Naive thymus-derived CD4-positive, alpha-beta T cell (primary cell): ENCODE measurements at regions not wholly inside any gene's neighbourhood (a gene's known extent, or its start where the extent isn't known, plus 50 kb on each side); places are given as distances from the start of the nearest gene placed in this dataset.

Experiments
- ATAC-seq: fragments of 150-1000 bp; cut with Tn5 transposase; 2 replicates; pipeline ENCODE4 v1.10.0; 2021; ENCODE audit warnings: mild to moderate bottlenecking, moderate library complexity
- CTCF ChIA-PET: fragments of 350-600 bp; sonication (Branson Sonifier 250); formaldehyde crosslinking; loops from one replicate; lab custom pipeline; 2021; ENCODE audit warnings: antibody characterized with exemption; lab: Charles Lee
- POLR2A ChIA-PET: fragments of 350-600 bp; sonication (Branson Sonifier 250); formaldehyde crosslinking; loops from one replicate; lab custom pipeline; 2021; ENCODE audit warnings: antibody characterized with exemption, inconsistent platforms; lab: Charles Lee
- DNase-seq, 9 donors: peaks; one replicate each; pipeline versions ENCODE4 v3.0.0 to v3.0.0-alpha.2; 2020 to 2022; ENCODE audit warnings: mixed read lengths in 1 of 9
- H3K27ac ChIP-seq: one replicate; pipeline ENCODE4 v1.7.0; 2013; ENCODE audit warnings: mild to moderate bottlenecking, low read depth, low read length, moderate library complexity
- H3K27me3 ChIP-seq, 2 donors: one replicate each; pipeline ENCODE4 v1.7.0; 2013; ENCODE audit warnings: low read length in 2 of 2, mild to moderate bottlenecking in 2 of 2, moderate library complexity in 2 of 2; ENCODE audit not compliant: control insufficient read depth in 2 of 2, insufficient read depth in 2 of 2
- H3K36me3 ChIP-seq, 3 experiments: 1 replicate in 2 of 3; 2 replicates in 1 of 3; pipeline ENCODE4 v1.7.0; 2013; ENCODE audit warnings: low read length in 3 of 3, mild to moderate bottlenecking in 3 of 3, moderate library complexity in 1 of 3; ENCODE audit not compliant: insufficient read depth in 3 of 3, control insufficient read depth in 2 of 3
- H3K4me1 ChIP-seq, 2 donors: one replicate each; pipeline ENCODE4 v1.7.0; 2013; ENCODE audit warnings: low read length in 2 of 2, mild to moderate bottlenecking in 2 of 2, moderate library complexity in 1 of 2; ENCODE audit not compliant: control insufficient read depth in 2 of 2, insufficient read depth in 2 of 2
- H3K4me3 ChIP-seq: 2 replicates; pipeline ENCODE4 v1.7.0; 2013; ENCODE audit warnings: mild to moderate bottlenecking, low read length
- H3K9me3 ChIP-seq, 3 experiments: 1 replicate in 2 of 3; 2 replicates in 1 of 3; pipeline ENCODE4 v1.7.0; 2013; ENCODE audit warnings: low read length in 3 of 3; ENCODE audit not compliant: control insufficient read depth in 2 of 3
- H3K27ac Mint-ChIP-seq, 9 donors: one replicate each; pipeline ENCODE4 v1.8.0; 2020 to 2022; ENCODE audit warnings: mixed read lengths in 9 of 9, mild to moderate bottlenecking in 8 of 9, moderate library complexity in 5 of 9, inconsistent platforms in 2 of 9
- H3K27me3 Mint-ChIP-seq, 5 donors: one replicate each; pipeline ENCODE4 v1.8.0; 2021 to 2022; ENCODE audit warnings: mixed read lengths in 5 of 5, mild to moderate bottlenecking in 1 of 5
- H3K36me3 Mint-ChIP-seq, 5 donors: one replicate each; pipeline ENCODE4 v1.8.0; 2020 to 2022; ENCODE audit warnings: mixed read lengths in 5 of 5, mild to moderate bottlenecking in 3 of 5, inconsistent platforms in 1 of 5
- H3K4me1 Mint-ChIP-seq, 7 donors: one replicate each; pipeline ENCODE4 v1.8.0; 2020 to 2022; ENCODE audit warnings: mixed read lengths in 7 of 7, mild to moderate bottlenecking in 3 of 7, inconsistent platforms in 1 of 7
- H3K4me3 Mint-ChIP-seq, 10 donors: one replicate each; pipeline ENCODE4 v1.8.0; 2020 to 2022; ENCODE audit warnings: mild to moderate bottlenecking in 10 of 10, mixed read lengths in 10 of 10, moderate library complexity in 6 of 10, inconsistent platforms in 2 of 10
- H3K9me3 Mint-ChIP-seq, 11 donors: one replicate each; pipeline ENCODE4 v1.8.0; 2020 to 2022; ENCODE audit warnings: mixed read lengths in 11 of 11, mild to moderate bottlenecking in 4 of 11, inconsistent platforms in 1 of 11, moderate library complexity in 1 of 11
- intact Hi-C, 2 donors: fragments of 100-400 bp; cut with micrococcal nuclease; formaldehyde crosslinking; loops; one replicate each; pipeline ENCODE4 v1.15.1; 2023

GRCh38 chr4:110953898-110954297, 331.0 kb upstream of the PITX2 start:
- Mint-ChIP-seq H3K27ac (no peak overlapping the region), H3K9me3 (peaks cover 0 to 5% (median 0%) of the 10 kb centered on the region in 11 donors), H3K4me1 (no peaks in the 10 kb centered on the region), H3K36me3 (no peaks in the 10 kb centered on the region), H3K27me3 (no peaks in the 10 kb centered on the region), H3K4me3 (no peak overlapping the region)
- H3K36me3 ChIP-seq, result no peaks in the 10 kb centered on the region
- no peaks in the 10 kb centered on the region for H3K4me1 ChIP-seq
- ATAC-seq, result no peak
- no peak overlapping the region for H3K27ac ChIP-seq
- intact Hi-C loops, result no loop called here
- POLR2A ChIA-PET, result no interaction called here
- H3K4me3 ChIP-seq, result no peak overlapping the region
- DNase-seq, result no peak
- H3K27me3 ChIP-seq, result no peaks in the 10 kb centered on the region
- CTCF ChIA-PET, result no interaction called here
- no peaks in the 10 kb centered on the region for H3K9me3 ChIP-seq

GRCh38 chr4:110955748-110956147, 332.9 kb upstream of the PITX2 start:
- H3K4me3 ChIP-seq, result no peak overlapping the region
- H3K27ac ChIP-seq, result no peak overlapping the region
- Mint-ChIP-seq H3K4me3 (no peak overlapping the region), H3K9me3 (peaks cover 0 to under 1% (median 0%) of the 10 kb centered on the region in 11 donors), H3K36me3 (no peaks in the 10 kb centered on the region), H3K4me1 (no peaks in the 10 kb centered on the region), H3K27me3 (no peaks in the 10 kb centered on the region), H3K27ac (no peak overlapping the region)
- no peak for DNase-seq
- CTCF ChIA-PET, result no interaction called here
- no peaks in the 10 kb centered on the region for H3K4me1 ChIP-seq
- intact Hi-C loops, result no loop called here
- no peaks in the 10 kb centered on the region for H3K36me3 ChIP-seq
- ATAC-seq, result no peak
- no peaks in the 10 kb centered on the region for H3K27me3 ChIP-seq
- POLR2A ChIA-PET, result no interaction called here
- H3K9me3 ChIP-seq, result no peaks in the 10 kb centered on the region

- H3K4me3 Mint-ChIP-seq, result no peak overlapping the region
- intact Hi-C loops, result no loop called here
- no peaks in the 10 kb centered on the region for H3K27me3 ChIP-seq
- H3K27me3 Mint-ChIP-seq, result no peaks in the 10 kb centered on the region
- no peaks in the 10 kb centered on the region for H3K36me3 Mint-ChIP-seq
- no peak for ATAC-seq
- H3K27ac ChIP-seq, result no peak overlapping the region
- H3K4me1 Mint-ChIP-seq, result no peaks in the 10 kb centered on the region
- H3K4me3 ChIP-seq, result no peak overlapping the region
- H3K9me3 Mint-ChIP-seq, result no peaks in the 10 kb centered on the region
- H3K36me3 ChIP-seq, result no peaks in the 10 kb centered on the region
- POLR2A ChIA-PET, result no interaction called here
- no peak for DNase-seq
- CTCF ChIA-PET, result no interaction called here
- H3K9me3 ChIP-seq, result no peaks in the 10 kb centered on the region
- no peak overlapping the region for H3K27ac Mint-ChIP-seq
- H3K4me1 ChIP-seq, result no peaks in the 10 kb centered on the region
Measured at GRCh38 chr4:110959041-110959643, 336.3 kb upstream of the PITX2 start.

GRCh38 chr4:110961066-110961465, 338.2 kb upstream of the PITX2 start:
- CTCF ChIA-PET, result no interaction called here
- no peak for DNase-seq
- H3K4me1 Mint-ChIP-seq, result no peaks in the 10 kb centered on the region

GRCh38 chr4:110962616-110963015, 339.7 kb upstream of the PITX2 start:
- Mint-ChIP-seq H3K4me3 (no peak overlapping the region), H3K36me3 (no peaks in the 10 kb centered on the region), H3K27me3 (no peaks in the 10 kb centered on the region), H3K27ac (no peak overlapping the region), H3K9me3 (no peaks in the 10 kb centered on the region), H3K4me1 (no peaks in the 10 kb centered on the region)
- no peaks in the 10 kb centered on the region for H3K27me3 ChIP-seq
- ChIA-PET POLR2A (no interaction called here), CTCF (no interaction called here)
- DNase-seq, result no peak
- H3K4me3 ChIP-seq, result no peak overlapping the region
- H3K36me3 ChIP-seq, result no peaks in the 10 kb centered on the region
- no peaks in the 10 kb centered on the region for H3K9me3 ChIP-seq
- intact Hi-C loops, result no loop called here
- H3K27ac ChIP-seq, result no peak overlapping the region
- H3K4me1 ChIP-seq, result no peaks in the 10 kb centered on the region
- no peak for ATAC-seq

More at GRCh38 chr4:110961066-110961465, 338.2 kb upstream of the PITX2 start:
- intact Hi-C loops, result no loop called here
- Histone ChIP-seq H3K36me3 (no peaks in the 10 kb centered on the region), H3K27ac (no peak overlapping the region), H3K27me3 (no peaks in the 10 kb centered on the region), H3K4me1 (no peaks in the 10 kb centered on the region), H3K9me3 (no peaks in the 10 kb centered on the region), H3K4me3 (no peak overlapping the region)
- Mint-ChIP-seq H3K27me3 (no peaks in the 10 kb centered on the region), H3K4me3 (no peak overlapping the region), H3K9me3 (no peaks in the 10 kb centered on the region), H3K27ac (no peak overlapping the region), H3K36me3 (no peaks in the 10 kb centered on the region)
- no peak for ATAC-seq
- POLR2A ChIA-PET, result no interaction called here

- POLR2A ChIA-PET, result no interaction called here
- no peak overlapping the region for H3K27ac Mint-ChIP-seq
Measured at GRCh38 chr4:110963662-110964280, 340.9 kb upstream of the PITX2 start.

GRCh38 chr4:110967936-110968335, 345.1 kb upstream of the PITX2 start:
- intact Hi-C loops, result no loop called here
- no peak overlapping the region for H3K27ac Mint-ChIP-seq
- no peak for DNase-seq
- ChIA-PET POLR2A (no interaction called here), CTCF (no interaction called here)
- no peaks in the 10 kb centered on the region for H3K4me1 Mint-ChIP-seq
- no peak overlapping the region for H3K4me3 Mint-ChIP-seq
- H3K27me3 Mint-ChIP-seq, result no peaks in the 10 kb centered on the region
- Histone ChIP-seq H3K4me3 (no peak overlapping the region), H3K9me3 (no peaks in the 10 kb centered on the region), H3K4me1 (no peaks in the 10 kb centered on the region), H3K36me3 (no peaks in the 10 kb centered on the region), H3K27ac (no peak overlapping the region), H3K27me3 (no peaks in the 10 kb centered on the region)
- ATAC-seq, result no peak
- peaks cover 0 to 4% (median 0%) of the 10 kb centered on the region in 11 donors for H3K9me3 Mint-ChIP-seq
- no peaks in the 10 kb centered on the region for H3K36me3 Mint-ChIP-seq

More at GRCh38 chr4:110963662-110964280, 340.9 kb upstream of the PITX2 start:
- intact Hi-C loops, result no loop called here
- Histone ChIP-seq H3K4me1 (no peaks in the 10 kb centered on the region), H3K27ac (no peak overlapping the region), H3K4me3 (no peak overlapping the region), H3K27me3 (no peaks in the 10 kb centered on the region), H3K9me3 (no peaks in the 10 kb centered on the region), H3K36me3 (no peaks in the 10 kb centered on the region)
- DNase-seq (no peak), ATAC-seq (no peak)
- CTCF ChIA-PET, result no interaction called here
- no peaks in the 10 kb centered on the region for H3K36me3 Mint-ChIP-seq
- no peaks in the 10 kb centered on the region for H3K4me1 Mint-ChIP-seq
- no peaks in the 10 kb centered on the region for H3K27me3 Mint-ChIP-seq
- H3K9me3 Mint-ChIP-seq, result peaks cover 0 to 4% (median 0%) of the 10 kb centered on the region in 11 donors
- H3K4me3 Mint-ChIP-seq, result no peak overlapping the region
